GM18858 (cell line): ENCODE measurements at regions not wholly inside any gene's neighbourhood (a gene's known extent, or its start where the extent isn't known, plus 50 kb on each side); places are given as distances from the start of the nearest gene placed in this dataset.

Experiments
- ATAC-seq: cut with Tn5 transposase; IDR thresholded peaks from one replicate; pipeline ENCODE4 v1.9.1; 2021; ENCODE audit not compliant: unreplicated experiment

DNA sequence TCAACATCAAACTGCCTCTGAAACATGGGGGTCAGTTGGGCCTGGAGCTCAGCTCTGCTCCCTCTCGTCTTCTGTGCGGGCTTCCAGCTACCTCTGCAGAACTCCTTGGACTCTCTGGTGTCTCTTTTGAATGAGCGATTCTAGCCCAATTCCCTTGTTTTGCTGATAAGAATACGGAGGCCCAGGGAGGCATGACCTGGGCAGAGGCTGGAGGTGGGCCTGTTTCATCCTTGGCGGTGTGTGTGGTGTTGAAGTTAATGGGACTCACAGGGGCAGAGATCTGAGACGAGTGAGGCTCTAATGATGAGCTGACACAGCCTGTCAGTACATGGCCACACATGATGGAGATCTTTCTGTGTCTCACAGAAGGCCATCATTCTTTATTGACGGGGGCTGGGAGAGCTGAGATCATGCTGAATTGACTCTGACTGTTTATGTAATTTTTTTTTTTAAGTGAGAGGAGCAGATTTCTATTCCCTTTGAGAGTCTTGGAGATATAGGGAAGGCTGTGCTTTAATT lies 134.5 kb downstream of the URB2 start:
- no peak for ATAC-seq

- ATAC-seq = no peak
Measured at GRCh38 chr1:229762891-229763290, 136.8 kb downstream of the URB2 start.

- no peak for ATAC-seq
Measured at GRCh38 chr1:229768232-229768631, 142.2 kb downstream of the URB2 start.

- ATAC-seq = no peak
Measured at GRCh38 chr1:229769006-229769405, 143.0 kb downstream of the URB2 start.

- ATAC-seq = no peak
Measured at GRCh38 chr1:229769809-229770208, 143.8 kb downstream of the URB2 start.

- ATAC-seq = no peak
Measured at GRCh38 chr1:229778794-229779193, 152.7 kb downstream of the URB2 start.

- no peak for ATAC-seq
Measured at GRCh38 chr1:229781453-229781852, 155.4 kb downstream of the URB2 start.

GRCh38 chr1:229782469-229782868 lies 156.4 kb downstream of the URB2 start:
- ATAC-seq = no peak

- no peak for ATAC-seq
Measured at GRCh38 chr1:229784834-229785233, 158.8 kb downstream of the URB2 start.

DNA sequence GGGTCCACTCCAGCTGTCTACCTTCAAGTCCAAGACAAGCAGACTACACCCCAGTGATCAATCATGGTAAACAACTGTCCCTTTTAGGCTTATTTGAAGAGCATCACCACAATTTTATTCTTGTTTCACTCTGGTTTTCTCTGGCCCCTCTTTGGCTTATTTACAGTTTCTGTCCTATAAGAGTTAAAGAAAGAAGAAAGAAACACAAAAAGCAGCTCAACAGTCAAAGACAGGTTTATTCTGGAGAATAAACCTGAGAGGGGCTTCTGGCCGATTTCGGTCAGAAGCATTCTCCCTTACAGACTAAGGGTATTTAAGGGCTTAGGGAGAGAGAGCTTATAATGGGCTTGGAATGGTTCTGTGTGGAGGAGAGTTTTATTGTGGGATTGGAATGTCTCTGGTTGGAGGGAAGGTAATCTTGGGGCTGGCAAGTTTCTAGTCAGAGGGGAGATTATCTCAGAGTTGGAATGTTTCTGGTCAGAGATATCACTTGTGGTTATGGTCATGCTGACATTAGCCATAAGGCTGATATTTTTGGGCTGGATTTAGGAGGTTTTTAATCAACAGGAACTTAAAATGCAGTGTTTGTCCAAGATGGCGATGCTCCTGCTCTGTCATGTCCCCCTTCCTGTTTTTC lies 161.0 kb downstream of the URB2 start:
- no peak for ATAC-seq

DNA sequence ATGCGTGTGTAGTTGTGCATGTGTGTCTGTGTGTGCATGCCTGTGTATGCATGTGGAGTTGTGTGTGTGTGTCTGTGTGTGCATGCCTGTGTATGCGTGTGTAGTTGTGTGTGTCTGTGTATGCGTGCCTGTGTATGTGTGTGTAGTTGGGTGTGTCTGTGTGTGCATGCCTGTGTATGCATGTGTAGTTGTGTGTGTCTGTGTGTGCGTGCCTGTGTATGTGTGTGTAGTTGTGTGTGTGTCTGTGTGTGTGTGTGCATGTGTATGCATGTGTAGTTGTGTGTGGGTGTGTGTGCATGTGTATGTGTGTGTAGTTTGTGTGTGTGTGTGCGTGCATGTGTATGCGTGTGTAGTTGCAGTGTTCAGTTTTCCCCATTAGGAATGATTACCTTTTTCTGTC lies 162.0 kb downstream of the URB2 start:
- ATAC-seq = no peak

- ATAC-seq = no peak
Measured at GRCh38 chr1:229792012-229792975, 166.2 kb downstream of the URB2 start.

DNA sequence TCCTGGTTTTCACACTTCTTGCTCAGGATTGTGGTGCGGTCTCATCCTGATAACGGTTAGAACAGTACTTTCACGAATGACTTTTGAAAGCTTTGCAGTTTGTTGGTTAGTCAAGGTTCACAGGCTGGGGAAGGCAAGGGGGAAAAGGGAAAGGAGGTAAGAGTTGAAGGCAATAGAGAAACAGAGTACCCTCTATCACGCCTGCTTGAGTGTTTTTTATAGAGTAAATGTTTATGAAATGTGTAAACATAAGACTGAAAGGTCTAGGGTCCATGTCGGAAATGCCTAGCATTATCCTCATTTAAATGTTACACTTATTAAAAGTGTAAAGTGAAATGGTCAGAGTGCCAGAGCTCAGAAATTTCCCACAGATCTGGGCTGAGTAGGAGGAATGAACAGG lies 167.4 kb downstream of the URB2 start:
- ATAC-seq = no peak

- no peak for ATAC-seq
Measured at GRCh38 chr1:229798558-229798957, 172.5 kb downstream of the URB2 start.

DNA sequence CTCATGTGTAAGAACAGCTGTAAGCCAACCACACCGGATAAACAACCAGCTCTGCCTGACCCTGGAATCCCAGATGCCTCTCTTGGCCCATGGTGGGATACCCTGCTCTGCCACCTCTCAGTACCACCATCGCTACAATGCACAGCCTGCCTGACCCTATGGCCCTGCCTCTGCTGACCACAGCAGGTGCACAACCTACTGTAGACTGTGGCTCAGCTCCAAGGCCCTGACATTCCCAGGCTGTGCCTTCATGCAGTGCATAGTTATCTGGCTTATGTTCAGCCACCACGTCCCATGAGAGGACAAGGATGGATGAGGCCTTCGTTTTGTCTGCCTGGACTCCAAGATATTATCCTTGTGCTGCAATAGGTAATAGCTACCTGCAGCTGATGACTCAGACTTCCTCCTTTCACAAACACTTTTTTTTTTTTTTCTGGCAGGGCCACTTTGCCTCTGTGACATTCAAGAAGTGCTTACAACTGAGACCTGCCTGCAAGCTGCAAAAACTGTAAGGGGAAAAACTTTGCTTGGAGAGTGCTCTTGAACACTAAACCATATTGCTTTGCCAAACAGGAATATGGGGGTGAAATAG lies 177.7 kb downstream of the URB2 start:
- ATAC-seq = no peak

DNA sequence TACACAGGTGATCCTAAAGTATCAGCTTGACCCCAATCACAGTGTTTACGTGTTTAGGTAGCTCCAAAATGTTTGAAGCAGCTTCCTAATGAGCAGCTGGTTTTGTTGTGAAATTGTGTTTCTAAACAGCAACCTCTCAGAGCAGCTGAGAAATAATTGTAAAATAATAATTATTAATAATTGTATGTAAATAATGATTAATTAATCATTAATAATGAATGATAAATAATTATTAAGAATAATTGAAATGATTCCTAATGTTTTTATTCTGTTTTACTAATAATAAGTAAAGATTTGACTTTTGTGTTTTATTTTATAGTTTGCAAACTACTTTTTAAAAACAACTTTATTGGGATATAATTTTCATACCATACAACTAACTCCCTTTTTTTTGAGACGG lies 182.2 kb downstream of the URB2 start:
- no peak for ATAC-seq

GRCh38 chr1:229810140-229810539 lies 184.1 kb downstream of the URB2 start:
- ATAC-seq = no peak

DNA sequence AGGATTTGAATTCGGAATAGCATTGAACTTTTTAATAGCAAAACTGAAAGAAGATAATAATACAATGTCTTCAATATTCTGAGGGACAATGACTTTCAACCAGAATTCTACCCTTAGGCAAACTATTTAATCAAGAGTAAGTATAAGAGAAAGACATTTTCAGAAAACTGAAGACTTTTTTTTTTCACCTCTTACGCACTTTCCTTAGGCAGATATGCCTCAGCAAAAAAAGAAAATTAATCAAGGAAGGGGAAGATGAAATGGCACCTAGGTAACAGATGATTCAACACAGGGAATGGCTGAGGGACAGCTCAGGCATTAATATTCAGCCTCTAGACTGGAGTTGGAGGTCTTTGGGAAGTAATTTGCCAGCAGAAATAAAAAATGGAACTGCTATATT lies 184.9 kb downstream of the URB2 start:
- no peak for ATAC-seq

DNA sequence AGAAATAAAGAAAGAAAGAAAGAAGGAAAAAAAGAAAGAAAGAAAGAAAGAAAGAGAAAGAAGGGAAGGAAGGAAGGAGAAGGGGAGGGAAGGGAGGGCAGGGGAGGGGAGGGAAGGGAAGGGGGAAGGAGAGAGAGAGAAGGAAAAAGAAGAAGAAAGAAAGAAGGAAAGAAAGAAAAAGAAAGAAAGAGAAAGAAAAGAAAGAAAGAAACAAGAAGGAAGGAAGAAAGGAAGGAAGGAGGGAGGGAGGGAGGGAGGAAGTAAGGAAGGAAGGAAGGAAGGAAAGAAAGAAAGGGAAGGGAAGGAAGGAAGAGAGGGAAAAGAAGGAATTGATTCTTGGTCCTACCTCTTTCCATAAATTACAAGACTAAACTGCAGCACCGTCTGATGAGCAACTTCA lies 186.1 kb downstream of the URB2 start:
- ATAC-seq = no peak

DNA sequence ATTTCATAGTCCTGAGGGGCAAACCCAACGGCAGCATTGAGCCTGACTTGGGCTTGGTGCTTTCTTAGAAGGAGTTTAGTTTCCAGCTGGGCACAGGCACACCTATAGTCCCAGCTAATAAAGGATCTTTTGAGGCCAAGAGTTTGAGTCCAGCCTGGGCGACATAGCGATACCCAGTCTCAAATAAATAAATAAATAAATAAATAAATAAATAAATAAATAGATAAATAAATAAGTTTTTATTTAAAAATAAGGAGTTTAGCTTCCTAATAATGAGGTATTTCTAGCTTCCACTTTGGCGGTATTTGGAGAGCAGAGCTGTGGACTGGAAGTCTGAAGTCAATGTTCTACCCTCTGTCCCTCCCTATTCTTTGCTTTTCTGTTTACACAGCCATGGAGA lies 186.6 kb downstream of the URB2 start:
- no peak for ATAC-seq

DNA sequence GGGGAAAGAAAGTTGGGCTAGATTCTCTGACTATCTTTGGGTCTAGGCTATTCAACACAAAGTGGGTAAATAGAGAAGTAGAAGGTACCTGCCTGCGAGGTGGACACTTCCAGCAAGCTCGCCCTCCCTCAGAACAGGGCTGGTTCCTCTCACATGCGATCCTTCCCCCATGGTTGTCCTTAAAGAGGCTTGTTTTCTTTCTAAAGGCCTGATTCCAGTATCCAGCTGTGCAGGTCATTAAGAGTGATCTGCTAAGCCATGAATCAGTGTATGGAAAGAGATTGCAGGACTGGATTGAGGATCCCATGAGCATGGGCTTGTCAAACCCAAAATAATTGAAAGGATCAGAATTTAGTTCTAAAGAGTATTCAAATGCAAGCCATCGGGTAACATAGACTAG lies 189.0 kb downstream of the URB2 start:
- ATAC-seq = no peak

DNA sequence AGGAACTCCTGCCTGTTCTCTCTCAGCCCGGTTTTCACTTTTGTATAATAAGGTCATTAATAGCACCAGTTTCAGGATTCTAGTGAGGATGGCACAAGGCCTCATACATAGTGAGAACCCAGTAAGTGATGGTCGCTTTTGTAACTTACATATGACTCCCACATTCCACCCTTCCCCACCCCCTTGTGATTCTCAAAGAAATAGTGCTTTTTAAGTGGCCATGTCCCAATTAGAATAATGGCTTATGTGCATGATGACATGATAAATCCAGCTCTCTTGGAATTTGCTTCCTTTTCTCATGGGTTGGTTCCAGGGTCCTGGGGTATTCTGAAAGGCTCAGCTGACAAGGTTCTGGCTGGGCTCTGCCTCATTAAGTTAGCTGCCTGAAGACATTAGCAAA lies 189.9 kb downstream of the URB2 start:
- ATAC-seq = no peak
